ENCODE measurements at regions not wholly inside any gene's neighbourhood (a gene's known extent, or its start where the extent isn't known, plus 50 kb on each side); places are given as distances from the start of the nearest gene placed in this dataset.

DNA sequence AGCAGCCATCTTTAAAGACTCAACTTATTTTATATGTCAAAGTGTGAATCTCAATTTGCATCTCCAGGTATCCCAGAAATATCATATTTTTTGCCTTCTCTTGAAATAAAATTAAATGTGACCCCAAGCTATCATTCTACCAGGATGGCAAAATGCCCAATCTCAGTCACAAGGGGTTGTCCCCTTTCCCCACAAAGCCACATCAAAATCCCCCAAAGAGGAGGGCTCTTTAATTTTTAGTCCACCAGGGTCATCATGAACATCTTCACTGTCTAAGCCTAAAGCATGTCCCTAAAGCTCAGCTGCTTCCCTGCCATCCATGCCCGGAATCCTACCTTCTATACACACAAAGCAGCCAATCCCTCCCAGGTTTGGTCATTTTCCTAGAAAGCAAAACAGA is 670.5 kb upstream of the KLF4 start:
- TF ChIP-seq POLR2A (IDR thresholded peaks at IDR 0.05) = no peak
- TF ChIP-seq, protein P1, sequence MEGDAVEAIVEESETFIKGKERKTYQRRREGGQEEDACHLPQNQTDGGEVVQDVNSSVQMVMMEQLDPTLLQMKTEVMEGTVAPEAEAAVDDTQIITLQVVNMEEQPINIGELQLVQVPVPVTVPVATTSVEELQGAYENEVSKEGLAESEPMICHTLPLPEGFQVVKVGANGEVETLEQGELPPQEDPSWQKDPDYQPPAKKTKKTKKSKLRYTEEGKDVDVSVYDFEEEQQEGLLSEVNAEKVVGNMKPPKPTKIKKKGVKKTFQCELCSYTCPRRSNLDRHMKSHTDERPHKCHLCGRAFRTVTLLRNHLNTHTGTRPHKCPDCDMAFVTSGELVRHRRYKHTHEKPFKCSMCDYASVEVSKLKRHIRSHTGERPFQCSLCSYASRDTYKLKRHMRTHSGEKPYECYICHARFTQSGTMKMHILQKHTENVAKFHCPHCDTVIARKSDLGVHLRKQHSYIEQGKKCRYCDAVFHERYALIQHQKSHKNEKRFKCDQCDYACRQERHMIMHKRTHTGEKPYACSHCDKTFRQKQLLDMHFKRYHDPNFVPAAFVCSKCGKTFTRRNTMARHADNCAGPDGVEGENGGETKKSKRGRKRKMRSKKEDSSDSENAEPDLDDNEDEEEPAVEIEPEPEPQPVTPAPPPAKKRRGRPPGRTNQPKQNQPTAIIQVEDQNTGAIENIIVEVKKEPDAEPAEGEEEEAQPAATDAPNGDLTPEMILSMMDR (IDR thresholded peaks at IDR 0.05) = no peak

All from vagina (tissue), 2 donors.